Astrocyte (in vitro differentiated cells and primary cell): ENCODE measurements at regions not wholly inside any gene's neighbourhood (a gene's known extent, or its start where the extent isn't known, plus 50 kb on each side); places are given as distances from the start of the nearest gene placed in this dataset.

Source experiments
- DNase-seq: peaks from one replicate; pipeline ENCODE4 v3.0.0-alpha.2; 2010; ENCODE audit warnings: low read depth
- FAIRE-seq: peaks from 2 replicates; lab custom pipeline; 2011; peaks lifted over from hg19 to GRCh38; lab: Jason Lieb, UNC
- H2AFZ ChIP-seq: 2 replicates; pipeline ENCODE4 v1.6.0; 2012; ENCODE audit warnings: low read depth, low read length, inconsistent platforms
- H3K27ac ChIP-seq: 2 replicates; pipeline ENCODE4 v1.5.1; 2011; ENCODE audit warnings: low read depth, low read length, inconsistent platforms
- H3K27me3 ChIP-seq: 2 replicates; pipeline ENCODE4 v1.6.0; 2011; ENCODE audit warnings: low read length, inconsistent platforms; ENCODE audit not compliant: insufficient read depth
- H3K36me3 ChIP-seq: 2 replicates; pipeline ENCODE4 v1.5.1; 2011; ENCODE audit warnings: low read length, inconsistent platforms; ENCODE audit not compliant: insufficient read depth
- H3K4me1 ChIP-seq: 2 replicates; pipeline ENCODE4 v1.5.1; 2011; ENCODE audit warnings: low read length, inconsistent platforms; ENCODE audit not compliant: insufficient read depth
- H3K4me2 ChIP-seq: 2 replicates; pipeline ENCODE4 v1.6.0; 2012; ENCODE audit warnings: low read length, inconsistent platforms
- H3K4me3 ChIP-seq: 2 replicates; pipeline ENCODE4 v1.5.1; 2011; ENCODE audit warnings: low read depth, mild to moderate bottlenecking, low read length, inconsistent platforms; ENCODE audit not compliant: insufficient read depth
- H3K79me2 ChIP-seq: 2 replicates; pipeline ENCODE4 v1.6.0; 2012; ENCODE audit warnings: mild to moderate bottlenecking, low read length, inconsistent platforms; ENCODE audit not compliant: insufficient read depth
- H3K9ac ChIP-seq: 2 replicates; pipeline ENCODE4 v1.6.0; 2012; ENCODE audit warnings: mild to moderate bottlenecking, low read length, inconsistent platforms
- H3K9me3 ChIP-seq: 2 replicates; pipeline ENCODE4 v1.5.1; 2012; ENCODE audit warnings: low read depth, mild to moderate bottlenecking, low read length, inconsistent platforms; ENCODE audit not compliant: insufficient read depth
- H4K20me1 ChIP-seq: 2 replicates; pipeline ENCODE4 v1.6.0; 2012; ENCODE audit warnings: low read length, inconsistent platforms; ENCODE audit not compliant: insufficient read depth
- H3K27ac Mint-ChIP-seq: one replicate; pipeline ENCODE4 v1.8.0; 2021; ENCODE audit warnings: mild to moderate bottlenecking, mixed read lengths; ENCODE audit not compliant: unreplicated experiment
- H3K27me3 Mint-ChIP-seq: one replicate; pipeline ENCODE4 v1.8.0; 2021; ENCODE audit warnings: low read depth, mixed read lengths; ENCODE audit not compliant: unreplicated experiment
- H3K36me3 Mint-ChIP-seq: one replicate; pipeline ENCODE4 v1.8.0; 2021; ENCODE audit warnings: low read depth, mixed read lengths; ENCODE audit not compliant: unreplicated experiment
- H3K4me1 Mint-ChIP-seq: one replicate; pipeline ENCODE4 v1.8.0; 2021; ENCODE audit warnings: low read depth, mixed read lengths; ENCODE audit not compliant: unreplicated experiment
- H3K4me3 Mint-ChIP-seq: one replicate; pipeline ENCODE4 v1.8.0; 2021; ENCODE audit warnings: mild to moderate bottlenecking, moderate library complexity, mixed read lengths; ENCODE audit not compliant: unreplicated experiment
- H3K9me3 Mint-ChIP-seq: one replicate; pipeline ENCODE4 v1.8.0; 2021; ENCODE audit warnings: mild to moderate bottlenecking, mixed read lengths; ENCODE audit not compliant: unreplicated experiment
- CTCF ChIP-seq: IDR thresholded peaks from 2 replicates; pipeline ENCODE4 v1.5.1; 2011; ENCODE audit warnings: low read depth, mild to moderate bottlenecking, inconsistent platforms, low read length, moderate library complexity; ENCODE audit not compliant: insufficient read depth
- EZH2 ChIP-seq: IDR thresholded peaks from 2 replicates; pipeline ENCODE4 v1.6.1; 2012; ENCODE audit warnings: mild to moderate bottlenecking, low read length, inconsistent platforms; ENCODE audit not compliant: insufficient read depth

DNA sequence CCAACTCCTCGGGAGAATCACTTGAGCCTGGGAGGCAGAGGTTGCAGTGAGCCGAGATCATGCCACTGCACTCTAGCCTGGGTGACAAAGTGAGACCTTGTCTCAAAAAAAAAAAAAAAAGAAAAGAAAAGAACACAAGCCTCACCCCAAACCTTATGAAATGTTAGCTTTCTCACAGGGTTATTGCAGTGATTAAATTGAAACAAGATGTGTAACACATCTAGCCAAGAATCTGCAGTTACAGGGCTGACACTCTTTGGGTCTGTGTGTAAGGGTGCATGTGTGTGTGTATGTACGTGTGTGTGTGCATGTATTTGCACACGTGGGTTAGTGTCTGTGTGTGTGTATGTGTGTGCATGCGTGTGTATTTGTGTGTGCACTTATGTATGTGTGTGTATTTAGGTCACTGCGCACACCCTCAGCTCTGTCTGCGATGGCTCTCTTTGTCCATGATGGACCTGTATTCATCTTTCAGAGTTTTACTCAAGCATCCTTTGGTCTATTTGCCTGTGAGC is 336.3 kb downstream of the UQCRFS1 start:
- Mint-ChIP-seq H3K9me3 (peaks cover 1% of the 10 kb centered on the region), H3K27me3 (peaks cover 29% of the 10 kb centered on the region), H3K36me3 (no peaks in the 10 kb centered on the region), H3K4me1 (no peaks in the 10 kb centered on the region), H3K4me3 (no peak overlapping the region), H3K27ac (no peak overlapping the region)
- no peaks in the 10 kb centered on the region for H3K27me3 ChIP-seq
- DNase-seq (no peak), FAIRE-seq (no peak)
- no peak overlapping the region for H3K9ac ChIP-seq
- H3K4me3 ChIP-seq: no peak overlapping the region
- no peak for TF ChIP-seq EZH2
- TF ChIP-seq CTCF: no peak
- no peaks in the 10 kb centered on the region for H3K36me3 ChIP-seq
- no peak overlapping the region for H2AFZ ChIP-seq
- no peak overlapping the region for H3K4me2 ChIP-seq
- no peaks in the 10 kb centered on the region for H3K79me2 ChIP-seq
- no peaks in the 10 kb centered on the region for H4K20me1 ChIP-seq
- no peaks in the 10 kb centered on the region for H3K9me3 ChIP-seq
- H3K27ac ChIP-seq: no peak overlapping the region
- no peaks in the 10 kb centered on the region for H3K4me1 ChIP-seq

GRCh38 chr19:28874742-28875141 is 338.2 kb downstream of the UQCRFS1 start:
- TF ChIP-seq EZH2 (no peak), CTCF (no peak)
- Histone ChIP-seq H2AFZ (no peak overlapping the region), H3K27me3 (no peaks in the 10 kb centered on the region), H3K4me1 (no peaks in the 10 kb centered on the region), H3K4me2 (no peak overlapping the region), H3K9ac (no peak overlapping the region), H3K36me3 (no peaks in the 10 kb centered on the region), H3K79me2 (no peaks in the 10 kb centered on the region), H3K27ac (no peak overlapping the region), H3K4me3 (no peak overlapping the region), H4K20me1 (no peaks in the 10 kb centered on the region), H3K9me3 (peaks cover 3% of the 10 kb centered on the region)
- FAIRE-seq (no peak), DNase-seq (no peak)
- Mint-ChIP-seq H3K27ac (no peak overlapping the region), H3K36me3 (no peaks in the 10 kb centered on the region), H3K27me3 (peaks cover 28% of the 10 kb centered on the region), H3K9me3 (peaks cover 5% of the 10 kb centered on the region), H3K4me3 (no peak overlapping the region), H3K4me1 (no peaks in the 10 kb centered on the region)

- Histone ChIP-seq H3K79me2 (no peaks in the 10 kb centered on the region), H3K27ac (no peak overlapping the region), H3K9me3 (peaks cover 3% of the 10 kb centered on the region), H4K20me1 (no peaks in the 10 kb centered on the region), H3K9ac (no peak overlapping the region), H3K4me3 (no peak overlapping the region), H3K36me3 (no peaks in the 10 kb centered on the region), H3K27me3 (no peaks in the 10 kb centered on the region), H2AFZ (no peak overlapping the region), H3K4me1 (no peaks in the 10 kb centered on the region), H3K4me2 (no peak overlapping the region)
- Mint-ChIP-seq H3K4me3 (no peak overlapping the region), H3K27ac (no peak overlapping the region), H3K36me3 (no peaks in the 10 kb centered on the region), H3K27me3 (peaks cover 25% of the 10 kb centered on the region), H3K4me1 (no peaks in the 10 kb centered on the region), H3K9me3 (peaks cover 5% of the 10 kb centered on the region)
- FAIRE-seq: no peak
- no peak for DNase-seq
- no peak for TF ChIP-seq CTCF
- no peak for TF ChIP-seq EZH2
Observed at GRCh38 chr19:28873301-28873700, 339.6 kb downstream of the UQCRFS1 start.
